SU-DHL-6 (cell line): ENCODE measurements at regions not wholly inside any gene's neighbourhood (a gene's known extent, or its start where the extent isn't known, plus 50 kb on each side); places are given as distances from the start of the nearest gene placed in this dataset.

Experiments
- H2AFZ ChIP-seq: fragments of 200-600 bp; sonication (generic); 2 replicates; pipeline ENCODE4 v1.6.1; 2014; ENCODE audit warnings: low read depth, mild to moderate bottlenecking, moderate library complexity, mixed read lengths, antibody characterized with exemption, low read length; ENCODE audit not compliant: severe bottlenecking
- H3F3A ChIP-seq: fragments of 200-600 bp; shearing (Covaris generic); 2 replicates; pipeline ENCODE4 v1.6.0; 2016; ENCODE audit warnings: antibody characterized with exemption, mild to moderate bottlenecking; ENCODE audit not compliant: insufficient read depth
- H3K27ac ChIP-seq: fragments of 200-600 bp; sonication (generic); 2 replicates; pipeline ENCODE4 v1.5.1; 2016; ENCODE audit warnings: low read depth, mild to moderate bottlenecking, low read length, moderate library complexity, mixed read lengths
- H3K27me3 ChIP-seq: fragments of 200-600 bp; sonication (generic), shearing (Covaris generic); 2 replicates; pipeline ENCODE4 v1.6.0; 2014; ENCODE audit warnings: mild to moderate bottlenecking, low read length
- H3K36me3 ChIP-seq: fragments of 200-600 bp; sonication (generic); 2 replicates; pipeline ENCODE4 v1.6.1; 2014; ENCODE audit warnings: mild to moderate bottlenecking, low read length, mixed read lengths
- H3K4me2 ChIP-seq: fragments of 300-600, 200-600 bp; shearing (Covaris generic), sonication (generic); 2 replicates; pipeline ENCODE4 v1.6.0; 2014; ENCODE audit warnings: low read length, low read depth, mild to moderate bottlenecking; ENCODE audit not compliant: poor library complexity, severe bottlenecking
- H3K4me3 ChIP-seq: fragments of 200-600 bp; sonication (generic); 2 replicates; pipeline ENCODE4 v1.5.1; 2014; ENCODE audit warnings: antibody characterized with exemption, low read length, mild to moderate bottlenecking, mixed read lengths; ENCODE audit not compliant: insufficient read depth, poor library complexity, severe bottlenecking
- H3K79me2 ChIP-seq: fragments of 200-600 bp; sonication (generic); 2 replicates; pipeline ENCODE4 v1.6.1; 2014; ENCODE audit warnings: mild to moderate bottlenecking, low read length, moderate library complexity; ENCODE audit not compliant: insufficient read depth
- H3K9ac ChIP-seq: fragments of 200-600 bp; sonication (generic); 2 replicates; pipeline ENCODE4 v1.7.0; 2014; ENCODE audit warnings: mild to moderate bottlenecking, low read length
- H3K9me2 ChIP-seq: fragments of 200-600 bp; sonication (generic); replicated peaks from 2 replicates; pipeline ENCODE4 v1.6.1; 2014; ENCODE audit warnings: low read length; ENCODE audit not compliant: insufficient read depth
- H3K9me3 ChIP-seq: fragments of 200-600 bp; sonication (generic); 2 replicates; pipeline ENCODE4 v1.6.1; 2014; ENCODE audit warnings: low read length, mixed read lengths; ENCODE audit not compliant: insufficient read depth
- H4K20me1 ChIP-seq: fragments of 200-600 bp; sonication (generic); 2 replicates; pipeline ENCODE4 v1.6.1; 2014; ENCODE audit warnings: low read depth, mild to moderate bottlenecking, antibody characterized with exemption, low read length, moderate library complexity, mixed read lengths
- CTCF ChIP-seq: fragments of 200-600 bp; sonication (generic); IDR thresholded peaks from one replicate; pipeline ENCODE4 v1.5.1; 2017; ENCODE audit warnings: antibody characterized with exemption, mild to moderate bottlenecking, low read length, moderate library complexity; ENCODE audit not compliant: insufficient read depth, poor library complexity, severe bottlenecking
- EZH2phosphoT487 ChIP-seq: fragments of 200-600 bp; sonication (generic), shearing (Covaris generic); conservative IDR thresholded peaks from 2 replicates; pipeline ENCODE4 v1.6.1; 2018; ENCODE audit warnings: mild to moderate bottlenecking, antibody characterized with exemption, low read length, moderate library complexity, mixed read lengths

- Histone ChIP-seq H3K9me3 (no peaks in the 10 kb centered on the region), H4K20me1 (no peaks in the 10 kb centered on the region), H3K4me2 (no peak overlapping the region), H3K9me2 (no peaks in the 10 kb centered on the region), H3K36me3 (no peaks in the 10 kb centered on the region), H3K9ac (no peak overlapping the region), H3K27ac (no peak overlapping the region), H3F3A (no peaks in the 10 kb centered on the region), H2AFZ (no peak overlapping the region), H3K79me2 (no peaks in the 10 kb centered on the region), H3K4me3 (no peak overlapping the region), H3K27me3 (no peaks in the 10 kb centered on the region)
- no peak for TF ChIP-seq CTCF
- TF ChIP-seq EZH2phosphoT487, result no peak
Observed at GRCh38 chr14:34015383-34015782, 64.5 kb upstream of the EGLN3 start.

- Histone ChIP-seq H2AFZ (no peak overlapping the region), H4K20me1 (no peaks in the 10 kb centered on the region), H3K4me3 (no peak overlapping the region), H3K9ac (no peak overlapping the region), H3K36me3 (no peaks in the 10 kb centered on the region), H3K79me2 (no peaks in the 10 kb centered on the region), H3K27me3 (no peaks in the 10 kb centered on the region), H3F3A (no peaks in the 10 kb centered on the region), H3K9me2 (no peaks in the 10 kb centered on the region), H3K9me3 (no peaks in the 10 kb centered on the region), H3K27ac (no peak overlapping the region), H3K4me2 (no peak overlapping the region)
- TF ChIP-seq CTCF (no peak), EZH2phosphoT487 (no peak)
Observed at GRCh38 chr14:34014936-34015335, 64.1 kb upstream of the EGLN3 start.

GRCh38 chr14:34013721-34014060 is 62.8 kb upstream of the EGLN3 start:
- Histone ChIP-seq H3K9me2 (no peaks in the 10 kb centered on the region), H2AFZ (no peak overlapping the region), H3K9ac (no peak overlapping the region), H3K27me3 (no peaks in the 10 kb centered on the region), H3K4me3 (no peak overlapping the region), H3K27ac (no peak overlapping the region), H3K79me2 (no peaks in the 10 kb centered on the region), H3F3A (no peaks in the 10 kb centered on the region), H3K36me3 (no peaks in the 10 kb centered on the region), H4K20me1 (no peaks in the 10 kb centered on the region), H3K9me3 (no peaks in the 10 kb centered on the region), H3K4me2 (no peak overlapping the region)
- TF ChIP-seq EZH2phosphoT487 (no peak), CTCF (no peak)
